Esophagus squamous epithelium (tissue), 4 donors: ENCODE measurements at regions not wholly inside any gene's neighbourhood (a gene's known extent, or its start where the extent isn't known, plus 50 kb on each side); places are given as distances from the start of the nearest gene placed in this dataset.

Experiments
- POLR2A ChIP-seq, 4 donors: fragments of 450-650 bp; IDR thresholded peaks; one replicate each; pipeline ENCODE4 v1.6.1; 2017; ENCODE audit warnings: antibody characterized with exemption in 4 of 4, mild to moderate bottlenecking in 4 of 4, moderate library complexity in 3 of 4
- TF ChIP-seq, protein P1 (sequence below), 6 experiments: fragments of 450-650 bp in 4 of 6; fragments of 200-600 bp in 2 of 6; sonication (generic) in 2 of 6; IDR thresholded peaks; one replicate each; pipeline ENCODE4 v1.5.1; 2016 to 2019; ENCODE audit warnings: antibody characterized with exemption in 6 of 6, mild to moderate bottlenecking in 4 of 6, moderate library complexity in 4 of 6

GRCh38 chr13:109293166-109293565, 493.2 kb downstream of the IRS2 start:
- TF ChIP-seq, protein P1, sequence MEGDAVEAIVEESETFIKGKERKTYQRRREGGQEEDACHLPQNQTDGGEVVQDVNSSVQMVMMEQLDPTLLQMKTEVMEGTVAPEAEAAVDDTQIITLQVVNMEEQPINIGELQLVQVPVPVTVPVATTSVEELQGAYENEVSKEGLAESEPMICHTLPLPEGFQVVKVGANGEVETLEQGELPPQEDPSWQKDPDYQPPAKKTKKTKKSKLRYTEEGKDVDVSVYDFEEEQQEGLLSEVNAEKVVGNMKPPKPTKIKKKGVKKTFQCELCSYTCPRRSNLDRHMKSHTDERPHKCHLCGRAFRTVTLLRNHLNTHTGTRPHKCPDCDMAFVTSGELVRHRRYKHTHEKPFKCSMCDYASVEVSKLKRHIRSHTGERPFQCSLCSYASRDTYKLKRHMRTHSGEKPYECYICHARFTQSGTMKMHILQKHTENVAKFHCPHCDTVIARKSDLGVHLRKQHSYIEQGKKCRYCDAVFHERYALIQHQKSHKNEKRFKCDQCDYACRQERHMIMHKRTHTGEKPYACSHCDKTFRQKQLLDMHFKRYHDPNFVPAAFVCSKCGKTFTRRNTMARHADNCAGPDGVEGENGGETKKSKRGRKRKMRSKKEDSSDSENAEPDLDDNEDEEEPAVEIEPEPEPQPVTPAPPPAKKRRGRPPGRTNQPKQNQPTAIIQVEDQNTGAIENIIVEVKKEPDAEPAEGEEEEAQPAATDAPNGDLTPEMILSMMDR (IDR thresholded peaks at IDR 0.05): no peak
- no peak for TF ChIP-seq POLR2A (IDR thresholded peaks at IDR 0.05)
